GM08714 (cell line): ENCODE measurements at regions not wholly inside any gene's neighbourhood (a gene's known extent, or its start where the extent isn't known, plus 50 kb on each side); places are given as distances from the start of the nearest gene placed in this dataset.

Source experiments
- H3K4me3 ChIP-seq: fragments of 200-500 bp; sonication (Bioruptor generic); 2 replicates; pipeline ENCODE4 v1.5.1; 2014; ENCODE audit warnings: mild to moderate bottlenecking, low read length, inconsistent platforms
- ZNF274 ChIP-seq: IDR thresholded peaks from 2 replicates; pipeline ENCODE4 v1.6.1; 2012; ENCODE audit warnings: mild to moderate bottlenecking, low read depth, low read length

DNA sequence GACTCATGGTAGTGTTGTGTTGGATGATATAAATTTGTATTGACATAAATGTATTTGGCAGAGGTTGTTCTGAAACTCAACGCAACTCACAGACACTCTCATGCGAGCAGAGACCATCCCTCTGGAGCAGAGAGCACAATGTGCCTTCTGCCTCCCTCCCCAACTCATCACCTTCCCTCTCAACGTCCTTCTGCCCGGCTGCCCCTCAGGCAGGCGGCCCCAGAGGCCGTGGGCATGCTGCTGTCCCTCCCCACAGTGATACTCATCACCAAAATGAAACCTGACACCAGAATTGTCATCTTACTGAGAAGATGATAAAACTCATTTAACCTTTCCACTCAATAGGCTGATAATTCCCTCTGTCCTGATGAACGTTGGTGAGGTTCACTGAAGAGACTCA, 260.6 kb downstream of the ETS1 start:
- no peak for TF ChIP-seq ZNF274
- no peak overlapping the region for H3K4me3 ChIP-seq

DNA sequence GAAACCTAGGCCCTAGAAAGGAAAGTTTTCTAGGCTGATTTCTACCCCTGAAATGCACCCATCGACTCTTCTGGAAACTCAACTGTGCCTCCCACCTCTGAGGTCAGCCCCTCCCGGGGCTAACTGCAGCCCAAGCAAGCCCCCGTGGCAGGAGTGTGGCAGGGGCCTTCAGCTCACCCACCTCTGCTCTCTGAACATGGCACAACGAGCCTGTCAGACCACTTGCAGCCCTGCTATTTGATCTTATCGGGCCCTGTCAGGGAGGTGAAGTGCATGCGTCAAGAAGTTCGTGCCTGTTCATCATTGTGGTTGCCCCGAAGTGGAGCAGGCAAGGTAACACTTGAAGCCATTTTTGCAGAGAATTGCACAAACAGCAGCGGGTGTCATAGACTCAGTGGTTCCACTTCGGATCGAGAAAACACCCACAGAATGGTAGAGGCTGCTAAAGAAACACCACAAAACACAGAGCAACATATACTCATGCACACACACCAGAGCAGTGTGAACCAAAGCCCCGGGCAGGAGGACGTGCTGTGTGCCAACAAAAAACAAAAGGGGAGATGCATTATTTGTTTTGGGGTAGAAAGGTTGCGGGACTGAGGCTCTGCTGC, 262.7 kb downstream of the ETS1 start:
- no peak for TF ChIP-seq ZNF274
- no peak overlapping the region for H3K4me3 ChIP-seq

DNA sequence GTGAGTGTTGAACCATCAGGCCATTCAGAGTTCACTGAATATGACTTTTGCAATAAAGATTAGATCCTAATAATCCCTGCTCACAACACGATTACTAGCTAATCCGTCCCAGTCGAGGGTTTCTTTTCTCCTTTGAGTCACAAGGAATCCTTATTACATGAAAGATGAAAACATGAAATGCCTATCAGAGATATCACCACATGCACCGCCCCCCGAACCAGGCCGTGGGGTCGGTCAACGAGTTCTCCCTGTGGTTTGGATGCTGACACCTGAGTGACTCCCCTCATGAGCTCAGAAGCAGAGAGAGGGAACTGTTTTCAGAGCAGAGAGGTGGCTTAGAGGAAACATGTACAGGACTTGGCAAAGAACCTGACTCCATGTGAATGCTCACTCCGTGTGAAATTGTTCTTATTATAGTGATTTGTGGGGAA, 263.3 kb downstream of the ETS1 start:
- TF ChIP-seq ZNF274 = no peak
- H3K4me3 ChIP-seq = no peak overlapping the region

DNA sequence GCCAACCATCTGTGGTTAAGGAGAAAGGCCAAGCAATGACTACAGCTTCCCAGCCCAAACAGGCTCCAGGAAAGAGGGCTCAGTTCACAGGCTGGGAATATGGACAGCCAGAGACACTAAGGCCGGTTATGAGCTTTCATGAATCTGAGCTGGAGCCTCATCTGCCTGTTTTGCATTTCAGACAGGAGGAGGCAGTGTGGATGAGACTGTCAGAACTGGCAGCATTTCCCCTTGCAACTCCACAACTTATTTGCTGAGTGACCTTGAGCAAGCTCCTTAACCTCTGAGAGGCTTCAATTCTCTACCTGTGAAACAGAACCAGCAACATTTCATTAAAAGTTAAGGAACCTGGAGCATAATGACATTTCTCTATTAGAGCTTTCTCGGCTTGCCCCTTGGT, 264.0 kb downstream of the ETS1 start:
- TF ChIP-seq ZNF274 = no peak
- H3K4me3 ChIP-seq = no peak overlapping the region

DNA sequence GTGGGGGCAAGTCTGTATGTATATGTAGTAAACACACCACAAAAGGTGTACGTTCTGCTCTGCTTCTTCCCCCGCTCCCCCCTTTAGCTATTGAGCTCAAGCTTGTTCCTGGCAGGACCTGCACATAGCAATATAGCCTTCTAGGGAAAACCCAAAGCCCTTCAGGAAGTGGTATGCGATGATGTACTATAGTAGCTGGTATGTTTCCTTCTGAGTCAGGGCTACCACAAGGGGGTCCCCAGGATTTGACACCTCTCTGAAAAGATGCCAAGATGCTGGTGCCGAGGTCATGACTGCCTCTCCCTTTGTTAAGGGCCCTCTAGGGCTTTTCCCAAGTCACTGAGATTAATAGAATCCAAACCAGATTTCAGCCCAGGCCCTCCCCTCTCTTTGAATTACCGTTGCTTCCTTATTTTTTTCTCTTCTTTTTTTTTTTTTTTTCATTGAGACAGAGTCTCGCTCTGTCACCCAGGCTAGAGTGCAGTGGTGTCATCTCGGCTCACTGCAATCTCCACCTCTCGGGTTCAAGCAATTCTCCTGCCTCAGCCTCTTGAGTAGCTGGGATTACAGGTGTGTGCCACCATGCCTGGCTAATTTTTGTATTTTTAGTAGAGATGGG, 268.4 kb downstream of the ETS1 start:
- TF ChIP-seq ZNF274 = no peak
- no peak overlapping the region for H3K4me3 ChIP-seq

DNA sequence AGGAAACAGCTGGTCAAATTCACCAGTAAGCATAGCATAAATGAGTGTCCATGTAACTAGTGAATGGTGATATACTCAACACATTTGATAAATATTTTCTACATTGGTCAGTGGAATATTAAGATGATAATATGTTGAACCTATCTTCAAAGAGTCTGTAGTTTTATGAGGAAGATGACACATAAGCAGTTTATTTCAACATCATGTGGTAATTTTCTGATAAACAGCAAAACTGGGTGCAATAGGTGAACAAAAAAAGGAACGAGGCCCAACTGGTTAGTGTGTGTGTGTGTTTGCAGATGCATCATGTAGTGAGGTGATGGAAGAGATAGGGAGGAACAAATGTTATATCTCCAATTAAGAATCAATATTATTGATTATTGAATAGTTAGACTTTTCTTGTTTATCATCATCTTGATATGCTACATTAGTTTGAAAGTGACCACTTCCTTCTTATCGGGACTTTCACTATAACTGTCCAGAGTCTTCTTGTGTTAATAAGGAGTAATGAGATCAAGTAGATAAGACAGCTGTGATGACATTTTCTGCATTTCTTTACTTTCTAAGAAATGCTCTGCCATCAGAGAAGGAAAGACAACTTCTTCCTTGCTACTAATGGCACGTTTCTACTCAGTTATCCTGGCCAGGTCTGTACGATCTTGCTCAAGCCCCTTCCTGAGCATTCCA, 270.7 kb downstream of the ETS1 start:
- no peak for TF ChIP-seq ZNF274

DNA sequence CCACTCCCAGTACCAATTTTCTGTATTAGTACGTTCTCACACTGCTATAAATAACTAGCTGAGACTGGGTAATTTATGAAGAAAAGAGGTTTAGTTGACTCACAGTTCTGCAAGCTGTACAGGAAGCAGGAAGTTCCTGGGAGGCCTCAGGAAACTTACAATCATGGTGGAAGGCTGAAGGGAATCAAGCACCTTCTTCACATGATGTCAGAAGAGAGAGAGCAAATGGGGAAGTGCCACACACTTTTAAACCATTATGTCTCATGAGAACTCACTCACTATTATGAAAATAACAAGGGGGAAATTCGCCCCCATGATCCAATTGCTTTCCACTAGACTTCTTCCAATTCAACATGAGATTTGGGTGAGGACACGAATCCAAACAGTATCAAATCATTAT, 271.4 kb downstream of the ETS1 start:
- TF ChIP-seq ZNF274 = no peak
- no peak overlapping the region for H3K4me3 ChIP-seq

More for the DNA sequence above, 270.7 kb downstream of the ETS1 start:
- no peak overlapping the region for H3K4me3 ChIP-seq

DNA sequence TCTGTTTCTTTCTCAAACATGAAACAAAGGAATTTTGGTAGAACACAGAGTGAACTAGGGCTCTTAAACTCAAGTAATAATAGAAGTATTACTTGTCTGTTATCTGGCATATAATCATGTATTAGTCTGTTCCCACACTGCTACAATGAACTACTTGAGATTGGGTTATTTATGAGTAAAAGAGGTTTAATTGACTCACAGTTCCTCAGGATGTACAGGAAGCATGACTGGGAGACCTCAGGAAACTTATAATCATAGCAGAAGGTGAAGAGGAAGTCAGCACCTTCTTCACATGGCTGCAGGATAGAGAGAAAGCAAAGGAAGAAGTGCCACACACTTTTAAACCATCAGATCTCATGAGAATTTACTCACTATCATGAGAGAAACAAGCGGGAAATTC, 273.4 kb downstream of the ETS1 start:
- TF ChIP-seq ZNF274 = no peak
- H3K4me3 ChIP-seq = no peak overlapping the region

DNA sequence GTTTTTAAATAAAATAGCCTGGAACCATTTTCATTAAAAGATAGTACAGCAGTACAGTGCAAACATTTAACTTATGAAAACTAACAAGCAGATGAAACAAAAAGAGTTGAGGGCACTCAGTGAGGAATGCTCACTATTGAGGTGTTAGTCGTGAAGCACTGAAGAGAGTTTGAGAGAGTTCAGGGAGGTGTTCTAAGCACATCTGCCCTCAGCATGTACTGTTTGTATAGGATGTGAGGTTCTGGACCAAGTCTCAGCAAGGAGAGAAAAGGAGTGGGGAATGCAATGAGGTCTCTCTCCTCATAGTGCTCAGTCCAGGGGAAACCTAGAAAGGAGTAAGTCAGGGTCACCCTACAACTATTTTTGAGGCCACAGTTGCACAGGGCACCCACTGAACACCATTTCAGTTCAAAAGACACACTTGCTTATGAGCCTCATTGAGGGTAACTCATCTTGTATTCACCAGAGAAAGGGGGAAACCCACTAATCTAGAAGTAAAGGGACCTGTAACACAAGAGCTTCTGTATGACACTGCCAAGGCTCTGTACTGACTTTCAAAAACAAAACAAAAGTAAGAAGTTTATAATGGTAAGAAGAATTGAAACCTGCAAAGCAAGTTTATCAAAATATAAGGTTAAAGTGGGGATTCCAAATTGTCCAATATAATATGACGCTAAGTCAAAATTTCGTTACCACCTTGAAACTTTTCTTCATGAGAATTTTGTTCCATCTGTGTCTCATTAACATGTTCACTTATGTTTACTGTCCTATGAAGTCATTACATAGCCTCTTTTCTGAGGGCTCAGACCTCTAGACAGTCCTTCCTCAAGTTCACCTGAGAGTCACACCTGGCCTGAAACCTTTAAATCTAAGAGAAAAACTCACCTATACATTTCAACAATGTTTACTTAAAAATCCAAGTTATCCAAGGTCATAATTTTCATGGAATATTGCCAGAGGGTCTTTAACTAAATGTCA, 275.3 kb downstream of the ETS1 start:
- TF ChIP-seq ZNF274 = no peak
- H3K4me3 ChIP-seq = no peak overlapping the region

DNA sequence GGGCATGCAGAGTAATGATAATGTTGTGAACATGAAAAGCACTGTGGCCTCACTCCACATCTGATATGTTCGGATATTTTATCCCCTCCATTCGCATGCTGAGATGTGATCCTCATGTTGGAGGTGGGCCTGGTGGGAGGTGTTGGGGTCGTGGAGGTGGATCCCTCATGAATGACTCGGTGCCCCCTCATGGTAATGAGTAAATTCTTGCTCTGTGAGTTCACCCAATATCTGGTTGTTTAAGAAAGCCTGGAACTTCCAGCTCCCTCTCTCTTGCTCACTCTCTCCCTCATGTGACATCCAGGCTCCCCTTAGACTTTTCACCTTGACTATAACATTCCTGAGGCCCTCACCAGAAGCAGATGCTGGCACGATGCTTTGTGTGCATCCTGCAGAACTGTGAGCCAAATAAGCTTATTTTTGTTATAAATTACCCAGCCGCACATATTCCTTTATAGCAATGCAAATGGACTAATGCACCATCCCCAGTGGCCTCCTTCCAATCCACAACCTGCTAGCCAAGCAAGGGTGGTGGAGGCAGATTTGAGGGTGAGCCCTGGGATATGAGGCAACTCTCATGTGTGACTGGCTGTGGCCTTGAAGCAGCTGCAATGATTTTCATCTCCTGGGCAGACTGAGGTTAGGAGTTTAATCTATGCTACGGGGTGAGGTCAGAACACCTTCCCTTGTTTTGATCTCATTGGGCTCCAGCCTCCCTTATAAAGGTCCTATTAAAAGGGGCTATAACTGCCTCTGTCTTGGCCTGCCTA, 276.5 kb downstream of the ETS1 start:
- no peak overlapping the region for H3K4me3 ChIP-seq
- no peak for TF ChIP-seq ZNF274

DNA sequence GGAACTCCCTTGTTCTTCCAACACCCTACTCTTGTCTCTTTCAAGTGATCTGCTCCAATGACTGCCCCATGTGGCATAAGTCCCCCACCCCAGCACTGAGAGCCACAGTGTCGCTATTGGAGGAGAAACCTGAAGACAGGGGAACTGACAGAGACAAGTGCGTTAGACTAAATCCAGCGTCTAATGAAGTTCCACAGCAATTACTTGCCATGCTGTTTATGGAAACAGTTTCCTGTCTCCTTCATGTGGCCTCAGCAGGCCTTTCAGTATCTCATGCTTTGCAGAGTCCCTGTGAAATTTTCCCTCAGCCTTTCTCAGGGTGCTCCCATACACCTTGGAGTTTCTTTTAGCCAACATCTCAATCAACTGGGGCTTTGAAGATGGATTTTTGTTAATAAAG, 277.4 kb downstream of the ETS1 start:
- no peak overlapping the region for H3K4me3 ChIP-seq
- TF ChIP-seq ZNF274 = no peak

DNA sequence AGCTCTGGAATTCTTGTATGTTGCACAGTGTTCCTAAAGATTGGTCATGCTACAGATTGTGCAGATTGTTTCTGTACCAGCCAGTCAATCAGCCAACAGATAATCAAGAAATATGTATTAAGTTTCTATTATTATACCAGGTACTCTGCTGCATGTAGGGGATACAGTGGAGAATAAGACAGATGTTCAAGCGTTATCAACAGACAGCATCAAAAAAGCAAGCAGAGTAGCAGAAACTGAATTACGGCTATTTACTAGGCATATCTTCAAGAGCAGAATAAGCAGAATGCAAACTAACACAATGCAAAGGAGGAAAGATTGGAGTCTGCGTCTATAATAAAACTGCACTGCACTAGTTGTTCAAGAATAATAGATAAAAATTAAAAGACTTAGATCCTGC, 278.6 kb downstream of the ETS1 start:
- no peak overlapping the region for H3K4me3 ChIP-seq
- TF ChIP-seq ZNF274 = no peak

DNA sequence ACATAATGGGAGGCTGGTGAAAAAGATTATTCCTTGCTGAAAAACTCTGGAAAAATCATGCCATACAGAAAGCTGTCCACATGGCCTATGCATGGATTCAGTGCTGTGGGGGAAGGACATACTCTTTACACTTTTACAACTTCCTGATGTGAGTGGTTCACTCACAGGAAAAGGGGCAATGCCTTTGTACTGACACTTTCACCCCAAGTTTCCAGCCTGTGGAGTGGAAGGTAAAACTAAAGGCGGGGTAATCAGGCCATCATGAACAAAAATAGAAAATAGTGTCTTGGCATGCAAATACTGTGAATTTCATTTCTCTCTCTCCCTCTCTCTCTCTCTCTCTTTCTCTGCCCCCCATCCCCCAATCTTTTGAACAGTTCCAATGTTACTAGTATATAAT, 281.8 kb downstream of the ETS1 start:
- no peak overlapping the region for H3K4me3 ChIP-seq
- TF ChIP-seq ZNF274 = no peak
